Suprapubic skin (tissue), 4 donors: ENCODE measurements at regions not wholly inside any gene's neighbourhood (a gene's known extent, or its start where the extent isn't known, plus 50 kb on each side); places are given as distances from the start of the nearest gene placed in this dataset.

Experiments used
- EP300 ChIP-seq: sonication (generic); formaldehyde crosslinking; IDR thresholded peaks from one replicate; pipeline ENCODE4 v1.6.1; 2017; ENCODE audit warnings: antibody characterized with exemption
- POLR2AphosphoS5 ChIP-seq, 3 donors: sonication (generic); formaldehyde crosslinking; IDR thresholded peaks; one replicate each; pipeline ENCODE4 v1.6.1; 2017; ENCODE audit warnings: antibody characterized with exemption in 3 of 3
- TF ChIP-seq, protein P1 (sequence below), 2 donors: fragments of 200-600 bp in 1 of 2; fragments of 450-650 bp in 1 of 2; sonication (generic) in 1 of 2; IDR thresholded peaks; one replicate each; pipeline ENCODE4 v1.5.1; 2016 to 2019; ENCODE audit warnings: antibody characterized with exemption in 2 of 2, mild to moderate bottlenecking in 1 of 2, moderate library complexity in 1 of 2

DNA sequence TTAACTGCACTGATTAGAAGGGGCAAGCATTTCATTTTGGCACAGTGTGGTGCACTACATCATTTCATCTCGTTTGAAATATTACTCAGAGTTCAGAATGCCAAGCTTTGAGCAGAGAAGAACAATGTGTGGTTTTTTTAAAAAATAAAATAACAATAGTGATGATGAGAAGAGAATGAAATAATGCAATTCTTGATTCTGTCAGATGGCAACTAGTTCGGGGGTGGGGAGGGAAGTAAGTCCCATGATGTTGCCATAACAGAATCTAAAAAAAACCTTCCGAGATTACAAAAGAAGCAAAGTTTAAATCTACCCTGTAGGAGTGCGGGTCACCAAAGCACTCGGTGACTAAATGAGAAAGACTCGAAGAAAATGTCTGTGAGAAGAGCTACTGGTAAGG, 490.4 kb downstream of the NR4A2 start:
- no peak for TF ChIP-seq POLR2AphosphoS5 (IDR thresholded peaks at IDR 0.05)
- TF ChIP-seq EP300 = no peak
- TF ChIP-seq, protein P1, sequence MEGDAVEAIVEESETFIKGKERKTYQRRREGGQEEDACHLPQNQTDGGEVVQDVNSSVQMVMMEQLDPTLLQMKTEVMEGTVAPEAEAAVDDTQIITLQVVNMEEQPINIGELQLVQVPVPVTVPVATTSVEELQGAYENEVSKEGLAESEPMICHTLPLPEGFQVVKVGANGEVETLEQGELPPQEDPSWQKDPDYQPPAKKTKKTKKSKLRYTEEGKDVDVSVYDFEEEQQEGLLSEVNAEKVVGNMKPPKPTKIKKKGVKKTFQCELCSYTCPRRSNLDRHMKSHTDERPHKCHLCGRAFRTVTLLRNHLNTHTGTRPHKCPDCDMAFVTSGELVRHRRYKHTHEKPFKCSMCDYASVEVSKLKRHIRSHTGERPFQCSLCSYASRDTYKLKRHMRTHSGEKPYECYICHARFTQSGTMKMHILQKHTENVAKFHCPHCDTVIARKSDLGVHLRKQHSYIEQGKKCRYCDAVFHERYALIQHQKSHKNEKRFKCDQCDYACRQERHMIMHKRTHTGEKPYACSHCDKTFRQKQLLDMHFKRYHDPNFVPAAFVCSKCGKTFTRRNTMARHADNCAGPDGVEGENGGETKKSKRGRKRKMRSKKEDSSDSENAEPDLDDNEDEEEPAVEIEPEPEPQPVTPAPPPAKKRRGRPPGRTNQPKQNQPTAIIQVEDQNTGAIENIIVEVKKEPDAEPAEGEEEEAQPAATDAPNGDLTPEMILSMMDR (IDR thresholded peaks at IDR 0.05) = no peak
